Globus pallidus (tissue), 1 donor: ENCODE measurements at regions not wholly inside any gene's neighbourhood (a gene's known extent, or its start where the extent isn't known, plus 50 kb on each side); places are given as distances from the start of the nearest gene placed in this dataset.
"Not testable (repeated sequence)": the region's sequence is repeated elsewhere in the genome, so short reads cannot be mapped to it uniquely, and the experiment has no call there.

Experiments
- DNase-seq: peaks from one replicate; pipeline ENCODE4 v3.0.0-alpha.2; 2015; ENCODE audit warnings: low spot score

GRCh38 chr13:46466074-46466473 lies 79.0 kb upstream of the RUBCNL start:
- not testable (repeated sequence) for DNase-seq

DNA sequence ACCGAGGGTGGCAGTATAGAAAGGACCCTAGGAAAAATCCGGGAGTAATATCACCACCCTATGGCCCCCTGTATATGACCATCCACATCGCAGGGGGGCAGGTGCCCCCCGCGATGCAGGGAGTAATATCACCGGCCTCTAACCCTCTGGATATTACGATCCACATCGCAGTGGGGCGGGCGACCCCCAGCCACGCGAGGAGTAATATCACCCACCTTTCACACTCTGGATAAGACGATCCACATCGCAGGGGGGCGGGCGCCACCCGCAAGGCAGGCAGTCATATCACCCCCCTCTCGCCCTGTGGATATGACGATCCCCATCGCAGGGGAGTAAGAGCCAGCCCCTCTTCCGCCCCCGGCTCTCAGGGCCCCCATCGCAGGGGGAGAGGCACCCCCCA lies 76.7 kb upstream of the RUBCNL start:
- DNase-seq = no peak

GRCh38 chr13:46460223-46460622 lies 73.2 kb upstream of the RUBCNL start:
- not testable (repeated sequence) for DNase-seq

GRCh38 chr13:46457255-46457654 lies 70.2 kb upstream of the RUBCNL start:
- not testable (repeated sequence) for DNase-seq

- not testable (repeated sequence) for DNase-seq
Measured at GRCh38 chr13:46455924-46456323, 68.9 kb upstream of the RUBCNL start.

DNA sequence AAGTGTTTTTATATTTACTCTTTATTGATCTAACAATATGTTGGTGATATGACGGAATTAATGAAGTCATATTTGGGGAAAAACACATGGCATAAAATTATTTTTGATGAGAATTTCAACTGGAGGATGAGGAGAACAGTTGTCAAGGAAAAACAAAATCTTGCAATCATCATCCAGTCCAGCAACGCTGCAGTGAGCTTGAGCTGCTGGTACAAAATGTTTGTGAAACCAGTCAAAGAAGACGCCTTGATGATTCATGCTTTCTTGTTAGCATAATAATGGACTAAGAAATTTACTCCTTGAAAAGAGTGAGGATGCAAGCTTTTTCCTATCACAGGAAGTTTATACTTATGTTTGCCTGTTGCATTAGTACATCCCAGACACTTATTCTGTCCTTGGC lies 64.1 kb upstream of the RUBCNL start:
- DNase-seq = not testable (repeated sequence)

DNA sequence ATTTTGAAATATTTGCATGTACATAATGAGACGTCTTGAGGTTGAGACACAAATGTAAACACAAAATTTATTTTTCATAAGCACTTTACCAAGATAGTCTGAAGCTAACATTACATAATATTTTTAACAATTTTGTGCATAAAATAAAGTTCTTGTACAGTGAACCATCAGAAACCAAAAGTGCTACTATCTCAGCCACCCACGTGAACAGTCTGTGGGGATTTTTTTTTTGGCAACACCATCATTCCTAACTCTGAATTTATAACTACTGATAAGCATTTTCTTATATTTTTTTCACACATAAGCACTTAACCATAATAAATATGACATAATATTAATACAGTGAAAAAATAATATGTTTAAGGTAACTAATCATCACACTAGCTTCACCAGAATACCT lies 62.9 kb upstream of the RUBCNL start:
- DNase-seq = not testable (repeated sequence)

DNA sequence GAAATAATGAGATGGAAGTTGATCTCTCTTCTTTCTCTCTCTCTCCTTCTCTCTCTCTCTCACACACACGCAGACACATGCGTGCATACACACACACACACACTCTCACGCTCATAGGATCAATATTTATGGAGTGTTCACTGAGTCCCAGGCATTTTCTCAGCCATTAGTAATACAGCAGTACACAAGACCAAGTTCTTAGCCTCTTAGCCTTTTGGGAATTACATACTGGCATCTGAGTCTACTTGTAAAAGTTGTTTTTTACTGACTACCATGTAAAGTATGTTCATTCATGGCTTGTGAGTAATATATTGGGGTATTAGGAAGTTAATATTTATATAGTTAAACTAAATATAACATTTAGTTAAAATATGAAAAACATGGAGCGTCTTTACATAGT lies 61.1 kb upstream of the RUBCNL start:
- not testable (repeated sequence) for DNase-seq

DNA sequence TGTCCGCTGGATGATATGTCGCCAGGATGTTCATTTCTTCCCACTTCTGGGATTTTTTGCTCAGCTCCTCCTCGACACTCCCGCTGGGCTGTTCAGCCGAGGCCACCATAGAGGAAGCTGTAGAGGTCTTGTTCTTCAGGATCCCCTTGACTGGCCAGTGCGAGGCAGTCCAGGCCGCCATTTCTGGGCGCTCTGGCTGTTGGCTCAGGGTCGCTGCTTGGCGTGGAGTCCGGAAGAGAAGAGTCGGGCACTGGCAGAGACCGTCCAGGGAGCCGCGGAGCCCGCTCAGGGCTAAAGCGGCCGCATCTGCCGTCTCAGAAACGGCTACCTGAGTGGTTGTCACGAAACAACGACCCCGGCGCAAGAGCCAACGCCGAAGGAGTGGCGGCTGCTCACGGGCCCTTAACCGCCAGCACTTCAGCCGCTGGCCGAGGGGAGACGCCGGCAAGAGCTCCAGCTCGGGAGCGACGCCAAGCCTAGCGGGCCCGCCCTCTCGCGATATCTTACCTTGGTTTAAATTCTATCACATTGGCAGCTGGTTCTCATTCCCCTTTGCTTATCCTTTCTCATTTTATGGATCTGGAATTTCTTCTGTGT lies 50.9 kb upstream of the RUBCNL start:
- DNase-seq = not testable (repeated sequence)
